Smooth muscle cell (in vitro differentiated cells): ENCODE measurements at regions not wholly inside any gene's neighbourhood (a gene's known extent, or its start where the extent isn't known, plus 50 kb on each side); places are given as distances from the start of the nearest gene placed in this dataset.

Experiments used
- DNase-seq: peaks from one replicate; lab custom pipeline; 2025; ENCODE audit not compliant: unreplicated experiment; lab: John Stamatoyannopoulos, UW
- H2AFZ ChIP-seq: fragments of 200-600 bp; sonication (generic); 2 replicates; pipeline ENCODE4 v1.6.0; 2016; ENCODE audit warnings: antibody characterized with exemption, low read depth, mild to moderate bottlenecking
- H3F3A ChIP-seq: fragments of 200-600 bp; sonication (generic); 2 replicates; pipeline ENCODE4 v1.6.0; 2017; ENCODE audit warnings: antibody characterized with exemption, low read depth
- H3K27ac ChIP-seq: fragments of 200-600 bp; sonication (generic); 2 replicates; pipeline ENCODE4 v1.5.1; 2016; ENCODE audit warnings: low read depth, mild to moderate bottlenecking
- H3K27me3 ChIP-seq: fragments of 200-600 bp; sonication (generic); 2 replicates; pipeline ENCODE4 v1.6.1; 2016; ENCODE audit warnings: low read depth, mild to moderate bottlenecking
- H3K36me3 ChIP-seq: fragments of 200-600 bp; sonication (generic); 2 replicates; pipeline ENCODE4 v1.5.1; 2016; ENCODE audit warnings: low read depth
- H3K4me1 ChIP-seq: fragments of 200-600 bp; sonication (generic); 2 replicates; pipeline ENCODE4 v1.5.1; 2016; ENCODE audit warnings: low read depth
- H3K4me2 ChIP-seq: fragments of 200-600 bp; sonication (generic); 2 replicates; pipeline ENCODE4 v1.6.0; 2016; ENCODE audit warnings: mild to moderate bottlenecking
- H3K4me3 ChIP-seq: fragments of 200-600 bp; sonication (generic); 2 replicates; pipeline ENCODE4 v1.5.1; 2016; ENCODE audit warnings: mild to moderate bottlenecking
- H3K79me2 ChIP-seq: fragments of 200-600 bp; sonication (generic); 2 replicates; pipeline ENCODE4 v1.6.0; 2016; ENCODE audit warnings: low read depth, mild to moderate bottlenecking
- H3K9ac ChIP-seq: fragments of 200-600 bp; sonication (generic); 2 replicates; pipeline ENCODE4 v1.6.0; 2016; ENCODE audit warnings: low read depth
- H3K9me3 ChIP-seq: fragments of 200-600 bp; sonication (generic); replicated peaks from 2 replicates; pipeline ENCODE4 v1.5.1; 2016; ENCODE audit warnings: low read depth
- H4K20me1 ChIP-seq: fragments of 200-600 bp; sonication (generic); 2 replicates; pipeline ENCODE4 v1.6.0; 2016; ENCODE audit warnings: low read depth
- whole genome bisulfite sequencing: methylation state at CpG from one replicate; pipeline ENCODE4 v1.1.7; 2016; ENCODE audit warnings: low lambda C conversion rate; 5-methylcytosine and 5-hydroxymethylcytosine counted together
- TF ChIP-seq, protein P1 (sequence below): fragments of 200-600 bp; sonication (generic); IDR thresholded peaks from 2 replicates; pipeline ENCODE4 v1.5.1; 2017; ENCODE audit warnings: borderline replicate concordance, mild to moderate bottlenecking, antibody characterized with exemption; ENCODE audit not compliant: insufficient read depth, poor library complexity, severe bottlenecking

DNA sequence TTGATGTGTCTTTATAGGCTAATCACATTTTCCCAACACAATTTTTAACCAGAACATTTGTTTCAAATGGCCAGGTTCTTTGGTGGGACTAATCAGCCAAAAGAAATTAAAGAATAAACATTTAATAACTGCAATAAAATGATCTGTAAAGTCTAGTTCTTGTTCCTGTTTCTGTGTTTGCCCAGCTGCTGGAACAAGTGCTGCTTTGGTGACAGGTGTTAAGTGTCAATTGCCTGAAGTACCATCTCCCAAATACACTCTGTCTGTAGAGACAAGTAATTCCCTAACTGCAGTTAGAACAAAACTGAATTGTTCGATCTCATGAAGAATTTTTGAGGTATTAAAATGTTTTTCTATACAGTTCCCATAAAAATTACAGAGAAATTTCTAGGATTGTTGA is 402.3 kb upstream of the CHD1 start:
- no peak for DNase-seq
- H3K4me3 ChIP-seq = no peak overlapping the region
- no peaks in the 10 kb centered on the region for H3K36me3 ChIP-seq
- H2AFZ ChIP-seq = no peak overlapping the region
- no peak overlapping the region for H3K4me2 ChIP-seq
- TF ChIP-seq, protein P1, sequence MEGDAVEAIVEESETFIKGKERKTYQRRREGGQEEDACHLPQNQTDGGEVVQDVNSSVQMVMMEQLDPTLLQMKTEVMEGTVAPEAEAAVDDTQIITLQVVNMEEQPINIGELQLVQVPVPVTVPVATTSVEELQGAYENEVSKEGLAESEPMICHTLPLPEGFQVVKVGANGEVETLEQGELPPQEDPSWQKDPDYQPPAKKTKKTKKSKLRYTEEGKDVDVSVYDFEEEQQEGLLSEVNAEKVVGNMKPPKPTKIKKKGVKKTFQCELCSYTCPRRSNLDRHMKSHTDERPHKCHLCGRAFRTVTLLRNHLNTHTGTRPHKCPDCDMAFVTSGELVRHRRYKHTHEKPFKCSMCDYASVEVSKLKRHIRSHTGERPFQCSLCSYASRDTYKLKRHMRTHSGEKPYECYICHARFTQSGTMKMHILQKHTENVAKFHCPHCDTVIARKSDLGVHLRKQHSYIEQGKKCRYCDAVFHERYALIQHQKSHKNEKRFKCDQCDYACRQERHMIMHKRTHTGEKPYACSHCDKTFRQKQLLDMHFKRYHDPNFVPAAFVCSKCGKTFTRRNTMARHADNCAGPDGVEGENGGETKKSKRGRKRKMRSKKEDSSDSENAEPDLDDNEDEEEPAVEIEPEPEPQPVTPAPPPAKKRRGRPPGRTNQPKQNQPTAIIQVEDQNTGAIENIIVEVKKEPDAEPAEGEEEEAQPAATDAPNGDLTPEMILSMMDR = no peak
- no peak overlapping the region for H3K9ac ChIP-seq
- no peaks in the 10 kb centered on the region for H3K79me2 ChIP-seq
- no peaks in the 10 kb centered on the region for H3K27me3 ChIP-seq
- H3K4me1 ChIP-seq = no peaks in the 10 kb centered on the region
- no peaks in the 10 kb centered on the region for H3F3A ChIP-seq
- WGBS = 74% methylated on average over 1 of the region's 1 CpG
- no peaks in the 10 kb centered on the region for H3K9me3 ChIP-seq
- no peak overlapping the region for H3K27ac ChIP-seq
- no peaks in the 10 kb centered on the region for H4K20me1 ChIP-seq

DNA sequence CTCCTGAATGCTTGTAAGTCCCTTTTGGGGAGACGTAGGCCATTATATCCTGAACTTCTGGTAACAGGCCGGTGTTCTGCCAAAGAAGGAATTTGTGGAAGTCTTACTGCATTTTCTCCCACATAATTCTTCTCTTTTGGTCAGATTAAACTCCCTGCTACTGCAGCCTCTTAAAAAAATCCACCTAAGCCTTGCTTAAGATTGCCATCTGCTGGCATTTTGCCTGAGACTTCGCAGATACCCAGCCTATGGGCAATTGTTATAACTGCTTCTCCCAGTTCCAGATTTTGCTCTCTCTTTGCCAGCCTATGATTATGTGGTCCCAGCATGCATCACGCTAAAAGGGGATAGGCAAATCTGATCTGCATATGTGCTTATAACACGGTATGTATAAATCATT is 391.6 kb upstream of the CHD1 start:
- no peak for DNase-seq
- 33% methylated on average over 5 of the region's 5 CpGs for WGBS

GRCh38 chr5:99317136-99317535 is 388.3 kb upstream of the CHD1 start:
- H3K27me3 ChIP-seq = no peaks in the 10 kb centered on the region
- H3F3A ChIP-seq = no peaks in the 10 kb centered on the region
- no peaks in the 10 kb centered on the region for H4K20me1 ChIP-seq
- no peak overlapping the region for H3K4me2 ChIP-seq
- no peaks in the 10 kb centered on the region for H3K9me3 ChIP-seq
- H3K9ac ChIP-seq = no peak overlapping the region
- H3K4me1 ChIP-seq = no peaks in the 10 kb centered on the region
- TF ChIP-seq, protein P1 = no peak
- H3K36me3 ChIP-seq = no peaks in the 10 kb centered on the region
- DNase-seq = no peak
- no peak overlapping the region for H3K4me3 ChIP-seq
- WGBS = 70% methylated on average over 4 of the region's 4 CpGs
- H3K79me2 ChIP-seq = no peaks in the 10 kb centered on the region
- no peak overlapping the region for H3K27ac ChIP-seq
- H2AFZ ChIP-seq = no peak overlapping the region

More for the DNA sequence above, 391.6 kb upstream of the CHD1 start:
- Histone ChIP-seq H3K4me1 (no peaks in the 10 kb centered on the region), H3K27ac (no peak overlapping the region), H3K9me3 (no peaks in the 10 kb centered on the region), H4K20me1 (no peaks in the 10 kb centered on the region), H2AFZ (no peak overlapping the region), H3K4me3 (no peak overlapping the region), H3K27me3 (no peaks in the 10 kb centered on the region), H3K9ac (no peak overlapping the region), H3K36me3 (no peaks in the 10 kb centered on the region), H3K79me2 (no peaks in the 10 kb centered on the region), H3K4me2 (no peak overlapping the region), H3F3A (no peaks in the 10 kb centered on the region)
- TF ChIP-seq, protein P1 = no peak

DNA sequence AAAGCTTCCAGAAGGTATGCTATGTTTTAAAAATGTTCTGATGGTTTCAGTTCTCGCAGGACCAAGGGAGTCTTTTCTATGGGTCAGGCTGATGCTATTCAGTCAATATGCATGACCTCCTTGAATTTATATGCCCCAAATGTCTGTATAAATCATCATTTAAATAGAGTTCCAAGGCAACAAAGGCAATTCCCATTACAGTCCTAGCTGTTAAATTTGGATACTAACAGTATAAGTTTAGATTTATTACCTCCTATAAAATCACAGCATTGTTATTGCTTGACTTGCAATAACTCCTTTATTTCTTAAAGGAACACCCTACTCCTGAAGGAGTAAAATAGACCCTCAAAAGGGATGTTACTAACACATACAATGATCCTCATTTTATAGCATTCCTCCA is 387.7 kb upstream of the CHD1 start:
- Histone ChIP-seq H3K27me3 (no peaks in the 10 kb centered on the region), H2AFZ (no peak overlapping the region), H3K4me1 (no peaks in the 10 kb centered on the region), H3K4me3 (no peak overlapping the region), H3F3A (no peaks in the 10 kb centered on the region), H3K79me2 (no peaks in the 10 kb centered on the region), H3K36me3 (no peaks in the 10 kb centered on the region), H3K4me2 (no peak overlapping the region), H4K20me1 (no peaks in the 10 kb centered on the region), H3K9me3 (no peaks in the 10 kb centered on the region), H3K9ac (no peak overlapping the region), H3K27ac (no peak overlapping the region)
- DNase-seq = no peak
- TF ChIP-seq, protein P1 = no peak
- 96% methylated on average over 1 of the region's 1 CpG for WGBS
